Astrocyte (in vitro differentiated cells and primary cell): ENCODE measurements at regions not wholly inside any gene's neighbourhood (a gene's known extent, or its start where the extent isn't known, plus 50 kb on each side); places are given as distances from the start of the nearest gene placed in this dataset.

Experiments used
- CTCF ChIP-seq: IDR thresholded peaks from 2 replicates; pipeline ENCODE4 v1.5.1; 2011; ENCODE audit warnings: low read depth, mild to moderate bottlenecking, inconsistent platforms, low read length, moderate library complexity; ENCODE audit not compliant: insufficient read depth
- EZH2 ChIP-seq: IDR thresholded peaks from 2 replicates; pipeline ENCODE4 v1.6.1; 2012; ENCODE audit warnings: mild to moderate bottlenecking, low read length, inconsistent platforms; ENCODE audit not compliant: insufficient read depth

DNA sequence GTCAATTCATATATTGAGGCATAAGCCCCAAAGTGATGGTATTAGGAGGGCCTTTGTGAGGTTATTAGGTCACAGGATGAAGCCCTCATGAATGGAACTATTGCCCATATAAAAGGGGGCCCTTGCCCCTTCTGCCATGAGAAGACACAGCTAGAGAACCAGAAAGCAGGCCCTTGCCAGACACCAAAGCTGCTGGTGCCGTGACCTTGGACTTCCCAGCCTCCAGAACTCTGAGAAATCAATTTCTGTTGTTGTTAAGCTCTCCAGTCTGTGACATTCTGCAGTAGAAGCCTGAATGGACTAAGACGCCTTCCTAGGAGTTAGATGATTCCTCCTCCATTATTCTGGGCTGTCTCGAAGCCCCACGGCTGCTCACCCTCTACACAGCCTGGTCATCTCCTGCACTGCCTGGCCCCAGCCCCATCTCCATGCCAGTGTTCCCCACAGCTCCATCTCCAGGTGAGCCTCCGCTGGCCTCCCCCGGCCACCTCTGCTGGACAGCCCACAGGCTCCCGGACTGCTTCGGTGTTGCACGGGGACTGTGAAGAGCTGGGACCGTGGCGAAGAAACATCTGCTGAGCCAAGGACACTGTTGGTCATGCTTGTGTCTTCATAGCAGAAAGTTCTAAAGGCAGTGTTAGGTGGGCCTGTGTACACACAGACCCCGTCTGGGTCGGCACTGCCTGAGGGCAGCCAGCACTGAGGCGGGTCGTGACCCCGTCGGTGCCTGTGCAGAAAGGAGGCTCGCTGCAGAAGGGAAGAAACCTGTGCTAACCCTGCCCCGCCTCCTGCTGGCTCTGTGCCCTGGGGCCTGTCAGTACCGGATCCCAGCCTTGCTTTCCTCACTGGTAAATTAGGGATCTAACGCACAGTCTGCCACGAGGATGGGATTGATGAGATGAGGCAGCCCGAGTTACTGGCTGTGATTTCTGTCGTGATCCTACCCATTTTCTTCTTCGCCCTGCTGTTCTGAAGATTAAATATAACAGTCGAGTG lies 55.1 kb upstream of the CNOT6 start:
- TF ChIP-seq CTCF (no peak), EZH2 (no peak)
